HAP-1 (cell line): ENCODE measurements at regions not wholly inside any gene's neighbourhood (a gene's known extent, or its start where the extent isn't known, plus 50 kb on each side); places are given as distances from the start of the nearest gene placed in this dataset.
"Not testable (repeated sequence)": the region's sequence is repeated elsewhere in the genome, so short reads cannot be mapped to it uniquely, and the experiment has no call there.

ENCODE experiments used
- DNase-seq, 2 experiments: peaks; one replicate each; pipeline ENCODE4 v3.0.0-alpha.2; 2016 to 2020; ENCODE audit warnings: low spot score in 2 of 2
- H3K27me3 ChIP-seq: fragments of 250-450 bp; sonication (Bioruptor Pico); 2 replicates; pipeline ENCODE4 v1.5.1; 2020; ENCODE audit warnings: low read depth, mild to moderate bottlenecking, moderate library complexity
- H3K36me3 ChIP-seq: fragments of 250-450 bp; sonication (Bioruptor Pico); replicated peaks from 2 replicates; pipeline ENCODE4 v1.5.1; 2020; ENCODE audit warnings: mild to moderate bottlenecking
- H3K4me1 ChIP-seq: fragments of 250-450 bp; sonication (Bioruptor Pico); 2 replicates; pipeline ENCODE4 v1.5.1; 2020; ENCODE audit warnings: mild to moderate bottlenecking
- H3K4me3 ChIP-seq: fragments of 250-450 bp; sonication (Bioruptor Pico); 2 replicates; pipeline ENCODE4 v1.5.1; 2020; ENCODE audit warnings: mild to moderate bottlenecking, moderate library complexity
- H3K9me3 ChIP-seq: fragments of 250-450 bp; sonication (Bioruptor Pico); 2 replicates; pipeline ENCODE4 v1.5.1; 2020; ENCODE audit warnings: mild to moderate bottlenecking, moderate library complexity
- in situ Hi-C: fragments of 300-500 bp; cut with MboI; formaldehyde crosslinking; loops from 3 replicates; pipeline ENCODE4 v1.14.3; 2020; ENCODE audit warnings: low sequenced_read_pairs, inconsistent platforms, mixed read lengths

DNA sequence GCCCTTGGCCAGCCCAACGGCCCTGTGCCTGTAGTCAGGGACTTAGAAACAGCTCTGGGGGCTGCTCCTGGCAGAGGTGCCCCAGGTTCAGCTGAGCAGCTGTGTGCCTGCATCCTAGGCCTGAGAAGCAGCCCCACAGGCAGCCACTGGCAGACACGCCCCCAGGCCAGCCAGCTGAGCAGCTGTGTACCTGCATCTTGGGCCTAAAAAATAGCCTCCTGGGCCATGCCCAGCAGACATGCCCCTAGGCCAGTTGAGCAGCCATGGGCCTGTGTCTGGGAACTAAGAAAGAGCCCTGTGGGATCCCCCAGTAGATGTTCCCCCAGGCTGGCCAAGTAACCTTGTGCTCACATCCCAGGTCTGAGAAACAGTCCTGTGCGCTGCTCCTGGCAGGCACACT is 64.0 kb downstream of the TBR1 start:
- no peak for DNase-seq
- H3K4me3 ChIP-seq = no peak overlapping the region
- no peaks in the 10 kb centered on the region for H3K27me3 ChIP-seq
- H3K4me1 ChIP-seq = no peaks in the 10 kb centered on the region
- in situ Hi-C loops = no loop called here
- H3K36me3 ChIP-seq = no peaks in the 10 kb centered on the region
- no peaks in the 10 kb centered on the region for H3K9me3 ChIP-seq

DNA sequence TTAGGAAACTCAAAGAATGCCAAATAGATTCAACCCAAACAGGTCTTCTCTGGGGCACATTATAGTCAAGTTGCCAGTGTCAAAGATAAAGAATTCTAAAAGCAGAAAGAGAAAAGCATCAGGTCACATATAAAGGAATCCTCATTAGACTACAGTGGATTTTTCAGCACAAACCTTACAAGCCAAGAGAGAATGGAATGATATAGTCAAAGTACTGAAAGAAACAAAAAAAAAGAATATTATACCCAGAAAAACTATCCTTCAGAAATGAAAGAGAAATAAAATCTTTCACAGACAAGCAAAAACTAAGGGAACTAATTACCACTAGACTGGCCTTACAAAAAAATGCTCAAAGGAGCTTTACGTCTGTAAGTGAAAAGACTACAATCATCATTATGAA is 65.5 kb downstream of the TBR1 start:
- DNase-seq = no peak
- no peaks in the 10 kb centered on the region for H3K36me3 ChIP-seq
- in situ Hi-C loops = no loop called here
- no peaks in the 10 kb centered on the region for H3K9me3 ChIP-seq
- H3K27me3 ChIP-seq = no peaks in the 10 kb centered on the region
- no peak overlapping the region for H3K4me3 ChIP-seq
- no peaks in the 10 kb centered on the region for H3K4me1 ChIP-seq

DNA sequence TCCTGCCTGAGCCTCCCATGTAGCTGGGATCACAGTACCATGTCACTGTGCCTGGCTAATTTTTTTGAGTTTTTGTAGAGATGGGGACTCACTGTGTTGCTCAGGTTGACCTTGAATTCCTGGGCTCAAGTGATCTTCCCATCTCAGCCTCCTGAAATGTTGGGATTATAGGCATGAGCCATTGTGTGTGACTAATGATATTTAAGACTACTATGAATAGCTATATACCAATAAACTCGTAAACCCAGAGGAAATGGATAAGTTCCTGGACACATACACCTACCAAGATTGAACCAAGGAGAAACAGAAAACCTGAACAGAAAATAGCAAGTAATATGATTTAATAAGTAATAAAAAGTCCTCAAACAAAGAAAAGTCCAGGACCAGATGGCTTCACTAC is 68.0 kb downstream of the TBR1 start:
- no peak overlapping the region for H3K4me3 ChIP-seq
- DNase-seq = no peak
- in situ Hi-C loops = no loop called here
- H3K4me1 ChIP-seq = no peaks in the 10 kb centered on the region
- no peaks in the 10 kb centered on the region for H3K9me3 ChIP-seq
- H3K36me3 ChIP-seq = no peaks in the 10 kb centered on the region
- H3K27me3 ChIP-seq = no peaks in the 10 kb centered on the region

DNA sequence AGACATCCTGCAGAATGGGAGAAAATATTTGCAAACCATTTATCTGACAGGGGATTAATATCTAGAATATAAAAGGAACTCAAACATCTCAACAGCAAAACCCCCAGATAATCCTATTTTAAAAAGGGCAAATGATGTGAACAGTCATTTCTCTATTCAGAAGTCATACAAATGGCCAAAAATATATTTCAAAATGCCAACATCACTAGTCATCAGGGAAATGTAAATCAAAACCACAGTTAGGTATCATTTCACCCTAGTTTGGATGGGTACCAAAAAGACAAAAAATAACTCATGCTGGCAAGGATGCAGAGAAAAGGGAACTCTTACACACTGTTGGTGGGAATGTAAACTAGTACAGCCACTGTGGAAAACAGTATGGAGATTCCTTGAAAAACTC is 70.0 kb downstream of the TBR1 start:
- Histone ChIP-seq H3K36me3 (no peaks in the 10 kb centered on the region), H3K4me1 (no peaks in the 10 kb centered on the region)
- in situ Hi-C loops = no loop called here

DNA sequence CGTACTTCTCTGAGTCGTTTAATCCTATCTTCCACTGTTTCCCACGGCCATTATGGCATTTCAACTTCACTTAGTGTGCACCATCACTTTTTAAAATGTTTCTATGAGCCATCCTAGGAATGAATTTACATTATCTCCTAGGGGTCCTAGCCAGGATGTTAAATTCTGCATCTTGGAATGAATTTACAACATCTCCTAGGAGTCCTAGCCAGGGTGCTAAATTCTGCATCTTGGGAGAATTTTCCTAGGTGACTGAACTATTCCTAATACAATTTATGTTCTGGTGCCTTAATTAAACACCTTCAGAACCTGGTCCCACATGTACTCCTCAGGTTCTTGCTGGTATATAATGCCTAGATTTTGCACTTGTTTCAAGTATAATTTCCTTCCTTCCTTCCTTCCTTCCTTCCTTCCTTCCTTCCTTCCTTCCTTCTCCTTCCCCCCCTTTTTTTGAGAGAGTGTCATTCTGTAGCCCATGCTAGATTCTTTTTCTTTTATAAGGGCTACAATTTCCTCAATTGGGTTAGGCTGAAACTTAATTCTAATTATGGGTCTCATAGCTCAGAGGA is 72.1 kb downstream of the TBR1 start:
- Histone ChIP-seq H3K27me3 (no peaks in the 10 kb centered on the region), H3K4me1 (no peaks in the 10 kb centered on the region), H3K4me3 (no peak overlapping the region), H3K9me3 (no peaks in the 10 kb centered on the region), H3K36me3 (no peaks in the 10 kb centered on the region)
- no peak for DNase-seq
- in situ Hi-C loops = no loop called here

More for the DNA sequence above, 70.0 kb downstream of the TBR1 start:
- DNase-seq = no peak
- Histone ChIP-seq H3K27me3 (no peaks in the 10 kb centered on the region), H3K9me3 (no peaks in the 10 kb centered on the region), H3K4me3 (no peak overlapping the region)

DNA sequence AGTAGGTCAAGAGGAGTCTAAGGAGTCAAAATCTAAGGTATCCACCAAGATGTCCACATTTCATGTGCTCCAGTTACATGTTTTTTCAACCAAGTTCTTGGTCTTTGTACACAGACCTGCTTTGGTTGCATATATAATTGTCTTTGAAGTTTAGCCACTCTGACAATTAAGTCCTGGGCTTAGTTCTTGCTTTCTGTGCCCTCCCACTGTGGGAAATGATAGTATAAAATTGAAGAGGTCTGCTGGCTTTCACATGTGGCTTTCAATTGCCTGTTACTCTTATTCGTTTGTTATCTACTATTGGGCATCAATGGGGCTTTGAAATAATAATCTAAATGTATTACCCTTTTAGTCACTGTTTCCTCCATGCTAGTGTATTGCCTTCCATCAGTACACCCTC is 72.8 kb downstream of the TBR1 start:
- Histone ChIP-seq H3K4me3 (no peak overlapping the region), H3K27me3 (no peaks in the 10 kb centered on the region), H3K36me3 (no peaks in the 10 kb centered on the region), H3K9me3 (no peaks in the 10 kb centered on the region), H3K4me1 (no peaks in the 10 kb centered on the region)
- in situ Hi-C loops = no loop called here
- DNase-seq = no peak

DNA sequence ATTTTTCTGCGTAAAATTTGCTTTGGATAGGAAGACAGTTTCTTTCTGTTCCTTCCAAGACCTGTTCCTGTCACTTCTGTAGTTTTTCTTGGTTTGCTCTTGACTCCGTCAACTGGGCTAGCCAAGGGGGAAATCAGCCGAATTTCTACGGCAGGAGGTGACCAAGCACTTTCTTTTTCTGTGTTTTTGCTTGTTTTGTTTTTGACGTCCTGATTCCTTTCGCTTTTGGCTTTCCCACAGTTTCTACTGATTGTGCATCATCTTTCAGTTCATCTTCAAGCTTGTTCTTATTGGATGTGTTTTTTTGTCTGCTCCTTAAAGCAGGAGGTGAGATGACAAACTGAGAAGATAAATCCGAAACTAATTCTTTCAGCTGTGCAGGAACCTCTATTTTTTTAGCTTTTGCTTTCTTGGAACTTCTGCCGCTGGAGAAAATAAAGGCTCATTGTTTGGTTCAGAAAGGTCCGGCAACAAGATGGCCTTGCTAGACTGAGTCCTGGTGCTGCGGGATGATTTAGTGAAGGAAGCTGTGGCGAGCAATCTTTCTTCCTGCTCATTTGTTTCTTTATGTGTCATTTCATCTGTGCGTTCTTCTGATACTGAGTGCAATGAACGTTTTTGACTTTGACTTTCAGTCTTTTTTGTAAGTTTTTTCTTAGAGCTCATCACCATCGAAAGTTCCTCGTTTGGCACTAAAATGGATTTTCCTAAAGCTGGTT is 85.0 kb downstream of the TBR1 start:
- H3K27me3 ChIP-seq, in situ Hi-C loops, H3K9me3 ChIP-seq, H3K4me1 ChIP-seq, DNase-seq, H3K36me3 ChIP-seq: not testable (repeated sequence)
- H3K4me3 ChIP-seq = peak overlapping the region; percentile 18; the same call in 1 of the 2 replicates

DNA sequence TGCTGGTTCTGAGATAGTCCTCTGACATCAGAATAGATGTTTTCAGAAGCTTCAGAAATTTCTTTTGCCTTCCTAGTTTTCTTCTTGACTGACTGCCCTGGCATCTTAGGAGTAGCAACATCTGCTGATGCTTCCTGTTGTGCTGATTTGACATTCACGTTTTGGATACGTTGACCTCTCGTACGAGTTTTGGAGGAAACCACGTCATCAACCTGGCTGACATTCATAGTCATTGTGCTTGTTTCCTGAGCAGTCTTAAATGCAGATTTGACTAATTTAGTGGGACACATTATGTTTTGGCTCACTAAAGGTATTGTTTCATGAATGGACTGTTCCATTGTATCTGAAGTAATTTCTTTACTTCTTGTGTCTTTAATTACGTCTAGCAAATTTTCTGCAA is 86.2 kb downstream of the TBR1 start:
- H3K4me3 ChIP-seq, DNase-seq, H3K9me3 ChIP-seq, H3K36me3 ChIP-seq, in situ Hi-C loops, H3K27me3 ChIP-seq, H3K4me1 ChIP-seq: not testable (repeated sequence)

DNA sequence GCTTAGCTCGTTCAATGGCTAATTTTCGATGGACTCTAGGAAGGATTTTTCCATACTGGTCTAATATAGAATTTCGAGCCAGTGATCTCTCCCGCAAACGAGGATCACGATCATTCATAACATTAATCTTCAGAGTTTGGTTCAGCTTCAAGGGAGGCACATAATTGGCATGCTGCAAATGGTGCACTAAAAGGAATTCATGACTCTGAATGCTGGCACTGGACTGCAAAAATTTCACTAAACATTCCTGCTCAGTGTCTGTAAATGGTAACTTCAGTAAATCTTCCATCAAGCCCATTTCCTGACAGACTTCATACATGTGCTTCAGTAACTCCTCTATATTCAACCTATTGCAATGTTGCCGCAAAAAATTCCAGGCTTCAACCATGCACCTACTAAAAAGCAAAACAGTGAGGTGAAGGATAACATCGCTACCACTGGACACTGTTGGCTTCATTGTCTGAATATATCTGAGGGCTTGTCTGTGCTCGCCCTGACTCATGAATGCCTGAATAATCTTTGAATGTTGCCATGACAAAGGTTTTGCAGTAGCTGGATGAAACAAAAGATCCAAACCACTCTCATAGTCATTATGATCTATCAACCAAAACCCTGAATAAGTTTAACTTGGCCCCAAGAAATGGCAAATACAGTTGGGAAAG is 88.7 kb downstream of the TBR1 start:
- H3K27me3 ChIP-seq, in situ Hi-C loops, H3K36me3 ChIP-seq, H3K9me3 ChIP-seq, H3K4me1 ChIP-seq, H3K4me3 ChIP-seq, DNase-seq: not testable (repeated sequence)

DNA sequence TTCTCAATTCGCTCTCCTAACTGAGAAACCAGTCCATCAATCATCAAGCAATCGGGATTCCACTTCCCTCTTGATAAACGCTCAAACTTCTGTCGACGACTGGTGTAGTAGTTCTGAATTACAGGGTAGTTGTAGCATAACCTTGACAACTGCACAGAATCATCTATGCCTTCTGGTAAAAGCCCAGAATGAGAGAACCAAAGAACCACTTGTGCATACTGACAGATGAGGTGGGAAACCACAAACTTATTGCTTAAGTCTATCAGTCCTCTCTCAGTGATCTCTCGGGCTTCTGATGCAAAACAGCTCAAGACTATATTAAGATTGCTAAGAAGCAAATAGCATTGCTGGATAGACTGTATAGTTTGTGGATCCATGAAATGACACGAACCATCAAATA is 89.4 kb downstream of the TBR1 start:
- H3K4me3 ChIP-seq, H3K27me3 ChIP-seq, DNase-seq, in situ Hi-C loops, H3K36me3 ChIP-seq, H3K4me1 ChIP-seq, H3K9me3 ChIP-seq: not testable (repeated sequence)

DNA sequence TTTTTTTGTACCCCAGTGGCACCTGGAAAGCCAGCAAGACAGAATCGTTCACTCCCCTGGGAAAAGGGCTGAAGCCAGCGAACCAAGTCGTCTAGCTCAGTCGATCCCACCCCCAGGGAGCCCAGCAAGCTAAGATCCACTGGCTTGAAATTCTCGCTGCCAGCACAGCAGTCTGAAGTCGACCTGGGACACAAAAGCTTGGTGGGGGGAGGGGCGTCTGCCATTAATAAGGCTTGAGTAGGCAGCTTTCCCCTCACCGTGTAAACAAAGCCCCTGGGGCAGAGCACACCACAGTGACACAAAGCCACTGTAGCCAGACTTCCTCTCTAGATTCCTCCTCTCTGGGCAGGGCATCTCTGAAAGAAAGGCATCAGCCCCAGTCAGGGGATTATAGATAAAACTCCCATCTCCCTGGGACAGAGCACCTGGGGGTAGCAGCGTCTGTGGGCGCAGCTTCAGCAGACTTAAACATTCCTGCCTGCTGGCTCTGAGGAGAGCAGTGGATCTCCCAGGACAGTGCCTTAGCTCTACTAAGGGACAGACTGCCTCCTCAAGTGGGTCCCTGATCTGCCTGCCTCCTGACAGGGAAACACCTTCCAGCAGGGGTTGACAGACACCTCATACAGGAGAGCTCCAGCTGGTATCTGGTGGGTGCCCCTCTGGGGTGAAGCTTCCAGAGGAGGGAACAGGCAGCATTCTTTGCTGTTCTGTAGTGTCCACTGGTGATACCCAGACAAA is 97.4 kb downstream of the TBR1 start:
- H3K36me3 ChIP-seq, H3K4me1 ChIP-seq, in situ Hi-C loops, H3K9me3 ChIP-seq, H3K4me3 ChIP-seq, H3K27me3 ChIP-seq: not testable (repeated sequence)
- DNase-seq = peak in 1 of 2 experiments; percentile 30

DNA sequence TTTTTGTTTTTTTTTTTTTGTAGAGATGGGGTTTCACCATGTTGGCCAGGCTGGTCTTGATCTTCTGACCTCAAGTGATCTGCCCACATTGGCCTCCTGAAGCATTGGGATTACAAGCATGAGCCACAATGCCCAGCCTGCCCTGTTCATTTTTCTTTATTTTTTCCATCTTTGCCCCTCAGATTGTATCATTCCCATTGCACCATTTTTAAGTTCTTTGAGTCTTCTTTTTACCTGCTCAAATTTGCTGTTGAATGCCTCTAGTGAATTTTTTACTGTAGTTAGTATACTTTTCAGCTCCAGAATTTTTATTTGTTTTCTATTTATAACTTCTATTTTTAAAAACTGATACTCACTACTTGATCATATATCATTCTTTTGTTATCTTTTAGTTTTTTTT is 101.4 kb upstream of the SLC4A10 start:
- Histone ChIP-seq H3K36me3 (no peaks in the 10 kb centered on the region), H3K4me1 (no peaks in the 10 kb centered on the region), H3K4me3 (no peak overlapping the region), H3K27me3 (peaks cover 3% of the 10 kb centered on the region; the same call in 1 of the 2 replicates), H3K9me3 (no peaks in the 10 kb centered on the region)
- no peak for DNase-seq
- in situ Hi-C loops = no loop called here

DNA sequence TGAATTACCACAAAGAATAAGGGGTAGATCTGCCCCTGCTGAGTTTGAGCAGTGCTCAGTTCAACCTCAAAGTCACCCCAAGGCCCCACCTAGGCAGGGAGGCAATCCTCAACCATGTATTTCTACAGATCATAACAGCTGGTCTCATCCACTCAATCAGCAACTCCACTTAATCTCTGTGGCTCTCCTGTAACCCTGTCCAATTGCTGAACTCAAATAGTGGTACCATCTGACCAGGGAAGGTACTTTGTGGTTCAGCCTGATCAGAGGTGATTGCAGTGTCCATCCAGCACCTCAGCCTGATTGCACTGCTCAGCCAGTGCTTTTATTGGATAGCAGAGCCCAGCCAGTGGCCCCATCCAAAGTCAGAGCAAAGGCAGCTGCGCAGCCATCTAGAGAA is 91.0 kb upstream of the SLC4A10 start:
- in situ Hi-C loops = no loop called here
- no peaks in the 10 kb centered on the region for H3K4me1 ChIP-seq

DNA sequence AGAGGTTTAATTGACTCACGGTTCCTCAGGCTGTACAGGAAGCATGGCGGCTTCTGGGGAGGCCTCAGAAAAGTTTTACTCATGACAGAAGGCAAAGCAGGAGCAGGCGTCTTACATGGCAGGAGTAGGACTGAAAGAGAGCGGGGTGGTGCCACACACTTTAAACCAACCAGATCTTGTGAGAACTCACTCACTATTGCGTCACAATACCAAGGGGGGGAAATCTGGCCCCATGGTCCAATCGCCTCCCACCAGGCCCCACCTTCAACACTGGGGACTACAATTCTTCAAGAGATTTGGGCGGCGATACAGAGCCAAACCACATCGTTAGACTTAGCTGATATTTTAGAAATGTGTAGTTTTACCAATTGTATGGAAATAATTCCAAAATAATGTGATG is 77.6 kb upstream of the SLC4A10 start:
- no peaks in the 10 kb centered on the region for H3K4me1 ChIP-seq
- no peak for DNase-seq
- H3K36me3 ChIP-seq = no peaks in the 10 kb centered on the region
- 0 out of 2 replicates have a peak, but pooled peaks cover 3% of the 10 kb centered on the region for H3K27me3 ChIP-seq
- in situ Hi-C loops = no loop called here
- no peak overlapping the region for H3K4me3 ChIP-seq
- no peaks in the 10 kb centered on the region for H3K9me3 ChIP-seq

More for the DNA sequence above, 91.0 kb upstream of the SLC4A10 start:
- no peak for DNase-seq
- Histone ChIP-seq H3K9me3 (no peaks in the 10 kb centered on the region), H3K4me3 (no peak overlapping the region), H3K36me3 (no peaks in the 10 kb centered on the region), H3K27me3 (no peaks in the 10 kb centered on the region)
